SK-N-SH treated with all-trans-retinoic acid at 6 μM for 48 hours (cell line): ENCODE measurements at regions not wholly inside any gene's neighbourhood (a gene's known extent, or its start where the extent isn't known, plus 50 kb on each side); places are given as distances from the start of the nearest gene placed in this dataset.

Source experiments
- ARNTL ChIP-seq: fragments of 450-650 bp; formaldehyde crosslinking; IDR thresholded peaks from 2 replicates; pipeline ENCODE4 v1.5.0; 2020; ENCODE audit warnings: low read depth, mild to moderate bottlenecking, moderate library complexity, borderline replicate concordance
- BACH2 ChIP-seq: fragments of 250-450 bp; sonication (Bioruptor Pico); IDR thresholded peaks from 2 replicates; pipeline ENCODE4 v1.9.0; 2021; ENCODE audit warnings: mild to moderate bottlenecking, borderline replicate concordance
- CSDC2 ChIP-seq: fragments of 250-450 bp; sonication (Bioruptor Pico); IDR thresholded peaks from 2 replicates; pipeline ENCODE4 v1.5.0; 2020; ENCODE audit warnings: mild to moderate bottlenecking, moderate library complexity
- GLIS3 ChIP-seq: fragments of 250-450 bp; sonication (Bioruptor Pico); IDR thresholded peaks from 2 replicates; pipeline ENCODE4 v1.5.0; 2020; ENCODE audit warnings: mild to moderate bottlenecking, moderate library complexity
- PPARA ChIP-seq: fragments of 250-450 bp; sonication (Bioruptor Pico); IDR thresholded peaks from 2 replicates; pipeline ENCODE4 v1.5.0; 2020; ENCODE audit warnings: mild to moderate bottlenecking, borderline replicate concordance
- RARB ChIP-seq: fragments of 250-450 bp; sonication (Bioruptor Pico); IDR thresholded peaks from 2 replicates; pipeline ENCODE4 v1.8.0; 2021; ENCODE audit warnings: mild to moderate bottlenecking, moderate library complexity
- SNAI2 ChIP-seq: fragments of 250-450 bp; sonication (Bioruptor Pico); IDR thresholded peaks from 2 replicates; pipeline ENCODE4 v1.5.0; 2020; ENCODE audit warnings: mild to moderate bottlenecking, moderate library complexity
- TOX ChIP-seq: fragments of 250-450 bp; sonication (Bioruptor Pico); IDR thresholded peaks from 2 replicates; pipeline ENCODE4 v1.8.0; 2021; ENCODE audit warnings: mild to moderate bottlenecking, moderate library complexity, borderline replicate concordance
- ZFP3 ChIP-seq: fragments of 250-450 bp; sonication (Bioruptor Pico); IDR thresholded peaks from 2 replicates; pipeline ENCODE4 v1.5.0; 2020; ENCODE audit warnings: mild to moderate bottlenecking, moderate library complexity
- TF ChIP-seq, protein P1 (sequence below): fragments of 250-450 bp; sonication (Bioruptor Pico); IDR thresholded peaks from 2 replicates; pipeline ENCODE4 v1.8.0; 2020; ENCODE audit warnings: mild to moderate bottlenecking, moderate library complexity, borderline replicate concordance
- TF ChIP-seq, protein P2 (sequence below): fragments of 250-450 bp; sonication (Bioruptor Pico); IDR thresholded peaks from 2 replicates; pipeline ENCODE4 v1.5.1; 2020; ENCODE audit warnings: low read depth, mild to moderate bottlenecking, moderate library complexity

DNA sequence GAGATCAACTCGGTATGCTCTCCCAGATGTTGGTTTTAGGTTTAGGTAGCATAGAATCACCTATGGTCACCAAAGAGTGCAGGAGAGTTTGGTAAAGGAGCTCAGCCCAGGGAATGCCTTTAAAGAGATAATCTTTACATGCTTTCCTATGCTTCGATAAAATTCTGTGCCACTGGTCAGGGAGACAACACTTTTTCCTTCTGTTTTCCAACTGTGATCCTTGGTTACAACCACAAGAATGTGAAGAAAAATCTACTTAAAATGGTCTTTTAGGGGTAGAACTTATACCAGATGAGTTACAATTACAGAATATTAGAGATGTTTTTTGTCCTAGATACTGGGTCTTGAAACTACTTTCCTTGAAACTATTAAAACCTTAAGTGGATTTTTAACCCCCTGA, 895.6 kb downstream of the TTLL7 start:
- TF ChIP-seq ZFP3 (CRISPR knock-in tag) (no peak), BACH2 (CRISPR knock-in tag) (no peak), PPARA (CRISPR knock-in tag) (no peak), CSDC2 (CRISPR knock-in tag) (no peak), ARNTL (CRISPR knock-in tag) (no peak), GLIS3 (CRISPR knock-in tag) (no peak), RARB (no peak), TOX (no peak), SNAI2 (CRISPR knock-in tag) (no peak)
- TF ChIP-seq, protein P1, sequence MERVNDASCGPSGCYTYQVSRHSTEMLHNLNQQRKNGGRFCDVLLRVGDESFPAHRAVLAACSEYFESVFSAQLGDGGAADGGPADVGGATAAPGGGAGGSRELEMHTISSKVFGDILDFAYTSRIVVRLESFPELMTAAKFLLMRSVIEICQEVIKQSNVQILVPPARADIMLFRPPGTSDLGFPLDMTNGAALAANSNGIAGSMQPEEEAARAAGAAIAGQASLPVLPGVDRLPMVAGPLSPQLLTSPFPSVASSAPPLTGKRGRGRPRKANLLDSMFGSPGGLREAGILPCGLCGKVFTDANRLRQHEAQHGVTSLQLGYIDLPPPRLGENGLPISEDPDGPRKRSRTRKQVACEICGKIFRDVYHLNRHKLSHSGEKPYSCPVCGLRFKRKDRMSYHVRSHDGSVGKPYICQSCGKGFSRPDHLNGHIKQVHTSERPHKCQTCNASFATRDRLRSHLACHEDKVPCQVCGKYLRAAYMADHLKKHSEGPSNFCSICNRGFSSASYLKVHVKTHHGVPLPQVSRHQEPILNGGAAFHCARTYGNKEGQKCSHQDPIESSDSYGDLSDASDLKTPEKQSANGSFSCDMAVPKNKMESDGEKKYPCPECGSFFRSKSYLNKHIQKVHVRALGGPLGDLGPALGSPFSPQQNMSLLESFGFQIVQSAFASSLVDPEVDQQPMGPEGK (CRISPR knock-in tag) = no peak
- TF ChIP-seq, protein P2, sequence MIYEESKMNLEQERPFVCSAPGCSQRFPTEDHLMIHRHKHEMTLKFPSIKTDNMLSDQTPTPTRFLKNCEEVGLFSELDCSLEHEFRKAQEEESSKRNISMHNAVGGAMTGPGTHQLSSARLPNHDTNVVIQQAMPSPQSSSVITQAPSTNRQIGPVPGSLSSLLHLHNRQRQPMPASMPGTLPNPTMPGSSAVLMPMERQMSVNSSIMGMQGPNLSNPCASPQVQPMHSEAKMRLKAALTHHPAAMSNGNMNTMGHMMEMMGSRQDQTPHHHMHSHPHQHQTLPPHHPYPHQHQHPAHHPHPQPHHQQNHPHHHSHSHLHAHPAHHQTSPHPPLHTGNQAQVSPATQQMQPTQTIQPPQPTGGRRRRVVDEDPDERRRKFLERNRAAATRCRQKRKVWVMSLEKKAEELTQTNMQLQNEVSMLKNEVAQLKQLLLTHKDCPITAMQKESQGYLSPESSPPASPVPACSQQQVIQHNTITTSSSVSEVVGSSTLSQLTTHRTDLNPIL (CRISPR knock-in tag) = no peak
